ENCODE measurements at regions not wholly inside any gene's neighbourhood (a gene's known extent, or its start where the extent isn't known, plus 50 kb on each side); places are given as distances from the start of the nearest gene placed in this dataset.

- no peak for TF ChIP-seq CREB1 (CRISPR knock-in tag; IDR thresholded peaks at IDR 0.05; ENCODE audit: low read depth)
- TF ChIP-seq CTCF (conservative IDR thresholded peaks at IDR 0.05; ENCODE audit: low read depth in 2 of 2) = no peak
These were observed 139.6 kb upstream of the PELI1 start for GRCh38 chr2:64283641-64284361.

Data from GM23338 (cell line).